Hematopoietic multipotent progenitor cell (in vitro differentiated cells): ENCODE measurements at regions not wholly inside any gene's neighbourhood (a gene's known extent, or its start where the extent isn't known, plus 50 kb on each side); places are given as distances from the start of the nearest gene placed in this dataset.
"Not testable (repeated sequence)": the region's sequence is repeated elsewhere in the genome, so short reads cannot be mapped to it uniquely, and the experiment has no call there.

Experiments
- DNase-seq, 3 donors: peaks; one replicate each; pipeline ENCODE4 v3.0.0-alpha.2; 2011 to 2015; ENCODE audit warnings: low read depth in 2 of 3, low spot score in 2 of 3

GRCh38 chr7:81014908-81015307 lies 96.1 kb upstream of the SEMA3C start:
- no peak for DNase-seq

- DNase-seq: no peak
Measured at GRCh38 chr7:81014266-81014665, 95.4 kb upstream of the SEMA3C start.

- DNase-seq: no peak
Measured at GRCh38 chr7:81013083-81013817, 94.4 kb upstream of the SEMA3C start.

- DNase-seq: no peak
Measured at GRCh38 chr7:81008901-81009300, 90.0 kb upstream of the SEMA3C start.

GRCh38 chr7:81007051-81007450 lies 88.2 kb upstream of the SEMA3C start:
- DNase-seq: no peak

- no peak for DNase-seq
Measured at GRCh38 chr7:81005254-81005653, 86.4 kb upstream of the SEMA3C start.

- DNase-seq: no peak
Measured at GRCh38 chr7:81004098-81004497, 85.2 kb upstream of the SEMA3C start.

GRCh38 chr7:81003326-81003725 lies 84.5 kb upstream of the SEMA3C start:
- DNase-seq: no peak

- DNase-seq: no peak
Measured at GRCh38 chr7:81002421-81002820, 83.6 kb upstream of the SEMA3C start.

GRCh38 chr7:80999771-81000170 lies 80.9 kb upstream of the SEMA3C start:
- DNase-seq: no peak

GRCh38 chr7:80999100-80999499 lies 80.2 kb upstream of the SEMA3C start:
- DNase-seq: no peak

GRCh38 chr7:80997841-80998240 lies 79.0 kb upstream of the SEMA3C start:
- no peak for DNase-seq

- not testable (repeated sequence) for DNase-seq
Measured at GRCh38 chr7:80996236-80996635, 77.4 kb upstream of the SEMA3C start.

- no peak for DNase-seq
Measured at GRCh38 chr7:80991654-80992053, 72.8 kb upstream of the SEMA3C start.

GRCh38 chr7:80984619-80985018 lies 65.8 kb upstream of the SEMA3C start:
- DNase-seq: no peak

GRCh38 chr7:80981405-80981804 lies 62.6 kb upstream of the SEMA3C start:
- no peak for DNase-seq

- DNase-seq: no peak
Measured at GRCh38 chr7:80977751-80978150, 58.9 kb upstream of the SEMA3C start.

- DNase-seq: no peak
Measured at GRCh38 chr7:80974396-80975358, 55.8 kb upstream of the SEMA3C start.

- no peak for DNase-seq
Measured at GRCh38 chr7:80971225-80971624, 52.4 kb upstream of the SEMA3C start.
